ENCODE measurements at regions not wholly inside any gene's neighbourhood (a gene's known extent, or its start where the extent isn't known, plus 50 kb on each side); places are given as distances from the start of the nearest gene placed in this dataset.

- H3K36me3 Mint-ChIP-seq (ENCODE audit: low read depth) = peaks cover 23% of the 10 kb centered on the region
- peak overlapping the region; percentile 7; the same call in 1 of the 2 replicates for H3K4me3 Mint-ChIP-seq
- peaks cover 1% of the 10 kb centered on the region; the same call in 1 of the 2 replicates for H3K27me3 Mint-ChIP-seq (ENCODE audit: insufficient read depth)
- H3K27ac Mint-ChIP-seq = peak overlapping the region; percentile 77
- TF ChIP-seq, protein P1, sequence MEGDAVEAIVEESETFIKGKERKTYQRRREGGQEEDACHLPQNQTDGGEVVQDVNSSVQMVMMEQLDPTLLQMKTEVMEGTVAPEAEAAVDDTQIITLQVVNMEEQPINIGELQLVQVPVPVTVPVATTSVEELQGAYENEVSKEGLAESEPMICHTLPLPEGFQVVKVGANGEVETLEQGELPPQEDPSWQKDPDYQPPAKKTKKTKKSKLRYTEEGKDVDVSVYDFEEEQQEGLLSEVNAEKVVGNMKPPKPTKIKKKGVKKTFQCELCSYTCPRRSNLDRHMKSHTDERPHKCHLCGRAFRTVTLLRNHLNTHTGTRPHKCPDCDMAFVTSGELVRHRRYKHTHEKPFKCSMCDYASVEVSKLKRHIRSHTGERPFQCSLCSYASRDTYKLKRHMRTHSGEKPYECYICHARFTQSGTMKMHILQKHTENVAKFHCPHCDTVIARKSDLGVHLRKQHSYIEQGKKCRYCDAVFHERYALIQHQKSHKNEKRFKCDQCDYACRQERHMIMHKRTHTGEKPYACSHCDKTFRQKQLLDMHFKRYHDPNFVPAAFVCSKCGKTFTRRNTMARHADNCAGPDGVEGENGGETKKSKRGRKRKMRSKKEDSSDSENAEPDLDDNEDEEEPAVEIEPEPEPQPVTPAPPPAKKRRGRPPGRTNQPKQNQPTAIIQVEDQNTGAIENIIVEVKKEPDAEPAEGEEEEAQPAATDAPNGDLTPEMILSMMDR (IDR thresholded peaks at IDR 0.05) = no peak
- peaks cover 52% of the 10 kb centered on the region for H3K4me1 Mint-ChIP-seq (ENCODE audit: low read depth)
- DNase-seq = peak; percentile 75
- peaks cover 24% of the 10 kb centered on the region for H3K9me3 Mint-ChIP-seq
Observed at GRCh38 chr12:92602476-92602875, 100.3 kb upstream of the PLEKHG7 start.

- Mint-ChIP-seq H3K27ac (peak overlapping the region; percentile 77), H3K36me3 (ENCODE audit: low read depth) (peaks cover 23% of the 10 kb centered on the region), H3K4me1 (ENCODE audit: low read depth) (peaks cover 60% of the 10 kb centered on the region), H3K27me3 (ENCODE audit: insufficient read depth) (peaks cover 1% of the 10 kb centered on the region; the same call in 1 of the 2 replicates), H3K4me3 (no peak overlapping the region), H3K9me3 (peaks cover 24% of the 10 kb centered on the region)
- TF ChIP-seq, protein P1 (IDR thresholded peaks at IDR 0.05) = no peak
- DNase-seq = no peak
Observed at GRCh38 chr12:92601680-92602079, 101.1 kb upstream of the PLEKHG7 start.

DNA sequence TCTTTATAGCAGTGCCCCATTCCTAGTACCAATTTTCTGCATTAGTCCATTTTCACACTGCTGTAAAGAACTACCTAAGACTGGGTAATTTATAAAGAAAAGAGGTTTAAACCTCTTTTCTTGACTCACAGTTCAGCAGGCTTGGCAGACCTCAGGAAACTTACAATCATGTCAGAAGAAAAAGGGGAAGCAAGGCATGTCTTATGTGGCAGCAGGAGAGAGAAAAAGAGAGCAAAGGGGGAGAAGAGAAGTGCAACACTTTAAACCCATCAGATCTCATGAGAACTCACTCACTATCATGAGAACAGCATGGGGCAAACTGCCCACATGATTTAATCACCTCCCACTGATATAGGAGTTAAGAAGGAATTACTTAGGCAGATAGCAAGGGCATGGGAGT is 101.6 kb upstream of the PLEKHG7 start:
- TF ChIP-seq, protein P1 (IDR thresholded peaks at IDR 0.05) = no peak
- H3K27ac Mint-ChIP-seq = peak overlapping the region; percentile 77
- DNase-seq = no peak
- peaks cover 23% of the 10 kb centered on the region for H3K36me3 Mint-ChIP-seq (ENCODE audit: low read depth)
- peaks cover 63% of the 10 kb centered on the region for H3K4me1 Mint-ChIP-seq (ENCODE audit: low read depth)
- peaks cover 24% of the 10 kb centered on the region for H3K9me3 Mint-ChIP-seq
- H3K27me3 Mint-ChIP-seq (ENCODE audit: insufficient read depth) = peaks cover 1% of the 10 kb centered on the region; the same call in 1 of the 2 replicates
- H3K4me3 Mint-ChIP-seq = no peak overlapping the region

- Mint-ChIP-seq H3K4me3 (no peak overlapping the region), H3K27ac (no peak overlapping the region), H3K9me3 (peaks cover 24% of the 10 kb centered on the region), H3K4me1 (ENCODE audit: low read depth) (peaks cover 67% of the 10 kb centered on the region), H3K36me3 (ENCODE audit: low read depth) (peaks cover 23% of the 10 kb centered on the region), H3K27me3 (ENCODE audit: insufficient read depth) (peaks cover 1% of the 10 kb centered on the region; the same call in 1 of the 2 replicates)
- no peak for DNase-seq
- TF ChIP-seq, protein P1 (IDR thresholded peaks at IDR 0.05) = no peak
Observed at GRCh38 chr12:92600052-92600451, 102.7 kb upstream of the PLEKHG7 start.

DNA sequence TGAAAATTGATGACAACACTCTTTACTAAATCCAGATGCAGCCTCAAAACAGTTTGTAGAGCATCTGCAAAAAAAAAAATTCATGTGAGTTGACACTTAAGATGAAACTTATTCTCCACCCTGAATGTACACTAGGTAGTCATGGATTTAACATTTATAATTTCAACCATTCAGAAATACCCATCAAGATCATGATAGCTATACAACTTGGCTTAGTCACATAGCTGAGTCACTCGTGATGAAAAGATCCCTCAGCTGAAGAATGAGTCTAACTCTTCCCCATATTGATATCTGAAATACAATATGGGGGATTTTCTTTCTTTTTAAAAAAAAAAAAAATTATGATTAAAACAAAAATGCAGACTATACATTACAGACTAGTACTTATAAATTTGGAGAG is 104.8 kb upstream of the PLEKHG7 start:
- Mint-ChIP-seq H3K4me1 (ENCODE audit: low read depth) (peaks cover 69% of the 10 kb centered on the region), H3K9me3 (peaks cover 24% of the 10 kb centered on the region), H3K36me3 (ENCODE audit: low read depth) (peaks cover 23% of the 10 kb centered on the region), H3K27me3 (ENCODE audit: insufficient read depth) (peaks cover 1% of the 10 kb centered on the region; the same call in 1 of the 2 replicates), H3K4me3 (no peak overlapping the region), H3K27ac (peak overlapping the region; percentile 4)
- DNase-seq = peak; percentile 69
- TF ChIP-seq, protein P1 (IDR thresholded peaks at IDR 0.05) = no peak

Measured in HFFc6 (cell line).